DND-41 (cell line): ENCODE measurements at regions not wholly inside any gene's neighbourhood (a gene's known extent, or its start where the extent isn't known, plus 50 kb on each side); places are given as distances from the start of the nearest gene placed in this dataset.

Source experiments
- CTCF ChIP-seq: IDR thresholded peaks from 2 replicates; pipeline ENCODE4 v1.5.1; 2012; ENCODE audit warnings: borderline replicate concordance, low read length, moderate library complexity, mild to moderate bottlenecking; ENCODE audit not compliant: poor library complexity, severe bottlenecking; ENCODE audit errors: extremely low read depth
- EZH2 ChIP-seq: IDR thresholded peaks from 3 replicates; pipeline ENCODE4 v1.6.1; 2012; ENCODE audit warnings: borderline replicate concordance, low read depth, mild to moderate bottlenecking, moderate library complexity, low read length, inconsistent platforms; ENCODE audit not compliant: severe bottlenecking

GRCh38 chr2:51707625-51708024, 675.7 kb upstream of the NRXN1 start:
- no peak for TF ChIP-seq CTCF
- no peak for TF ChIP-seq EZH2
